ENCODE measurements at regions not wholly inside any gene's neighbourhood (a gene's known extent, or its start where the extent isn't known, plus 50 kb on each side); places are given as distances from the start of the nearest gene placed in this dataset.

- H3K36me3 ChIP-seq (ENCODE audit: control insufficient read depth in 2 of 3, insufficient read depth in 3 of 3, low read length in 3 of 3), result no peaks in the 10 kb centered on the region
- no peak overlapping the region for H3K9ac ChIP-seq (ENCODE audit: low read length in 3 of 3)
- no peak for TF ChIP-seq CTCF (IDR thresholded peaks at IDR 0.05; ENCODE audit: borderline replicate concordance, extremely low read depth, insufficient read depth)
- no peaks in the 10 kb centered on the region for H3K4me1 ChIP-seq (ENCODE audit: control insufficient read depth in 2 of 3, insufficient read depth in 2 of 3, low read depth in 1 of 3, low read length in 3 of 3)
- no peaks in the 10 kb centered on the region for H3K27me3 ChIP-seq (ENCODE audit: control insufficient read depth, insufficient read depth, low read length)
- H3K9me3 ChIP-seq (ENCODE audit: control insufficient read depth in 2 of 3, insufficient read depth in 1 of 3, low read length in 3 of 3), result no peaks in the 10 kb centered on the region
- no peak overlapping the region for H3K4me3 ChIP-seq (ENCODE audit: low read length in 3 of 3)
- FAIRE-seq, result no peak
- no peak overlapping the region for H3K27ac ChIP-seq (ENCODE audit: low read depth in 2 of 2, low read length in 2 of 2)
- no peak for DNase-seq
- intact Hi-C loops (cut with DNase I), result no loop called here
These were observed 293.0 kb downstream of the ADGB start for GRCh38 chr6:146891615-146892265.

GRCh38 chr6:146892283-146892612 lies 293.5 kb downstream of the ADGB start:
- intact Hi-C loops (cut with DNase I), result no loop called here
- no peaks in the 10 kb centered on the region for H3K4me1 ChIP-seq (ENCODE audit: control insufficient read depth in 2 of 3, insufficient read depth in 2 of 3, low read depth in 1 of 3, low read length in 3 of 3)
- no peak for FAIRE-seq
- no peak overlapping the region for H3K9ac ChIP-seq (ENCODE audit: low read length in 3 of 3)
- H3K9me3 ChIP-seq (ENCODE audit: control insufficient read depth in 2 of 3, insufficient read depth in 1 of 3, low read length in 3 of 3), result no peaks in the 10 kb centered on the region
- no peak for TF ChIP-seq CTCF (IDR thresholded peaks at IDR 0.05; ENCODE audit: borderline replicate concordance, extremely low read depth, insufficient read depth)
- DNase-seq, result no peak
- no peaks in the 10 kb centered on the region for H3K36me3 ChIP-seq (ENCODE audit: control insufficient read depth in 2 of 3, insufficient read depth in 3 of 3, low read length in 3 of 3)
- no peak overlapping the region for H3K4me3 ChIP-seq (ENCODE audit: low read length in 3 of 3)
- no peak overlapping the region for H3K27ac ChIP-seq (ENCODE audit: low read depth in 2 of 2, low read length in 2 of 2)
- H3K27me3 ChIP-seq (ENCODE audit: control insufficient read depth, insufficient read depth, low read length), result no peaks in the 10 kb centered on the region

- no peak overlapping the region for H3K27ac ChIP-seq (ENCODE audit: low read depth in 2 of 2, low read length in 2 of 2)
- intact Hi-C loops (cut with DNase I), result no loop called here
These were observed 294.0 kb downstream of the ADGB start for GRCh38 chr6:146892613-146893401.

More at GRCh38 chr6:146892613-146893401, 294.0 kb downstream of the ADGB start:
- H3K4me3 ChIP-seq (ENCODE audit: low read length in 3 of 3), result no peak overlapping the region
- DNase-seq (no peak), FAIRE-seq (no peak)
- no peaks in the 10 kb centered on the region for H3K27me3 ChIP-seq (ENCODE audit: control insufficient read depth, insufficient read depth, low read length)
- no peaks in the 10 kb centered on the region for H3K4me1 ChIP-seq (ENCODE audit: control insufficient read depth in 2 of 3, insufficient read depth in 2 of 3, low read depth in 1 of 3, low read length in 3 of 3)
- H3K36me3 ChIP-seq (ENCODE audit: control insufficient read depth in 2 of 3, insufficient read depth in 3 of 3, low read length in 3 of 3), result no peaks in the 10 kb centered on the region
- no peak overlapping the region for H3K9ac ChIP-seq (ENCODE audit: low read length in 3 of 3)
- H3K9me3 ChIP-seq (ENCODE audit: control insufficient read depth in 2 of 3, insufficient read depth in 1 of 3, low read length in 3 of 3), result no peaks in the 10 kb centered on the region
- TF ChIP-seq CTCF (IDR thresholded peaks at IDR 0.05; ENCODE audit: borderline replicate concordance, extremely low read depth, insufficient read depth), result no peak
